A549 (cell line): ENCODE measurements at regions not wholly inside any gene's neighbourhood (a gene's known extent, or its start where the extent isn't known, plus 50 kb on each side); places are given as distances from the start of the nearest gene placed in this dataset.
A peak's percentile ranks its signal among the peaks of the same experiment; 100 is the strongest.

Experiments
- ATOH8 ChIP-seq: fragments of 250-450 bp; sonication (Bioruptor Pico); IDR thresholded peaks from 2 replicates; pipeline ENCODE4 v1.5.0; 2020; ENCODE audit warnings: low read depth, mild to moderate bottlenecking, moderate library complexity
- CBX2 ChIP-seq: fragments of 200-600 bp; sonication (generic); IDR thresholded peaks from 2 replicates; pipeline ENCODE4 v1.6.1; 2016; ENCODE audit warnings: low read depth, mild to moderate bottlenecking, borderline replicate concordance
- CEBPB ChIP-seq, 2 experiments: fragments of >200 bp in 1 of 2; sonication (Bioruptor Twin) in 1 of 2; formaldehyde crosslinking in 1 of 2; IDR thresholded peaks; 2 replicates each; pipeline ENCODE4 v1.6.1; 2012 to 2016
- CTCF ChIP-seq: fragments of >200 bp; sonication (Bioruptor Twin); formaldehyde crosslinking; IDR thresholded peaks from 3 replicates; pipeline ENCODE4 v1.5.1; 2016
- FOSL2 ChIP-seq, 2 experiments: fragments of 450-650 bp in 1 of 2; fragments of >200 bp in 1 of 2; sonication (Bioruptor Twin) in 1 of 2; formaldehyde crosslinking; IDR thresholded peaks; 2 replicates each; pipeline versions ENCODE4 v1.5.0 to v1.6.1; 2016 to 2020; ENCODE audit warnings: mild to moderate bottlenecking in 1 of 2, moderate library complexity in 1 of 2
- MYC ChIP-seq: IDR thresholded peaks from 2 replicates; pipeline ENCODE4 v1.6.1; 2012; ENCODE audit warnings: mild to moderate bottlenecking, inconsistent platforms, low read length, improper control_type of control experiment, borderline replicate concordance
- RFX5 ChIP-seq: fragments of 450-650 bp; IDR thresholded peaks from 2 replicates; pipeline ENCODE4 v1.7.1; 2014; ENCODE audit warnings: antibody characterized with exemption, mild to moderate bottlenecking, moderate library complexity
- TP53 ChIP-seq: fragments of 250-450 bp; sonication (Bioruptor Pico); IDR thresholded peaks from 2 replicates; pipeline ENCODE4 v1.5.0; 2021; ENCODE audit warnings: mild to moderate bottlenecking, moderate library complexity
- ZC3H11A ChIP-seq: fragments of 450-650 bp; IDR thresholded peaks from 2 replicates; pipeline ENCODE4 v1.6.1; 2014; ENCODE audit warnings: antibody characterized with exemption, mild to moderate bottlenecking
- TF ChIP-seq, protein P1 (sequence below): fragments of 250-450 bp; sonication (Bioruptor Pico); IDR thresholded peaks from 2 replicates; pipeline ENCODE4 v1.5.0; 2021; ENCODE audit warnings: mild to moderate bottlenecking, moderate library complexity, borderline replicate concordance

DNA sequence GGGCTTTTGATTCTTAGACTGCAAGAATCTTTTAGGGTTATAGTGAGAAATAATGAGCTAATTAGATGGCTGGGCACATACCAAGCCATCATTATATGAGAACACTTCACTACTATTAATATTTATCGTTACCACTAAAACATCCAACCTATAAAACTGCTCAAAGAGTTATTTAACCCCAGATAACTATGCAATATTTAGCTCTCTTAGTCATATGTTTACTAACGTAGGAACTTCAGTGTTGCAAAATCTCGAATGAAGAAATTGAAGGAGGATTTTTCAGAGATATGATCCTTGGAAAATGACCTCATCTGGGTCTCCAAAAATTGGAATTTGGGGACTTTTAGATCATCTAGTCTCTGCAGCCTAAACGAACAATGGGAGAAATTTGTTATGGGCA, 265.0 kb upstream of the RPS6KA3 start:
- TF ChIP-seq CTCF: no peak
- no peak for TF ChIP-seq ATOH8
- TF ChIP-seq CBX2: no peak
- TF ChIP-seq RFX5: no peak
- no peak for TF ChIP-seq ZC3H11A
- TF ChIP-seq, protein P1, sequence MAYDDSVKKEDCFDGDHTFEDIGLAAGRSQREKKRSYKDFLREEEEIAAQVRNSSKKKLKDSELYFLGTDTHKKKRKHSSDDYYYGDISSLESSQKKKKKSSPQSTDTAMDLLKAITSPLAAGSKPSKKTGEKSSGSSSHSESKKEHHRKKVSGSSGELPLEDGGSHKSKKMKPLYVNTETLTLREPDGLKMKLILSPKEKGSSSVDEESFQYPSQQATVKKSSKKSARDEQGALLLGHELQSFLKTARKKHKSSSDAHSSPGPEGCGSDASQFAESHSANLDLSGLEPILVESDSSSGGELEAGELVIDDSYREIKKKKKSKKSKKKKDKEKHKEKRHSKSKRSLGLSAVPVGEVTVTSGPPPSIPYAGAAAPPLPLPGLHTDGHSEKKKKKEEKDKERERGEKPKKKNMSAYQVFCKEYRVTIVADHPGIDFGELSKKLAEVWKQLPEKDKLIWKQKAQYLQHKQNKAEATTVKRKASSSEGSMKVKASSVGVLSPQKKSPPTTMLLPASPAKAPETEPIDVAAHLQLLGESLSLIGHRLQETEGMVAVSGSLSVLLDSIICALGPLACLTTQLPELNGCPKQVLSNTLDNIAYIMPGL: no peak
- peak; percentile 72 for TF ChIP-seq FOSL2 (IDR thresholded peaks at IDR 0.05)
- peak; percentile 75 for TF ChIP-seq FOSL2 (CRISPR knock-in tag; IDR thresholded peaks at IDR 0.05)
- no peak for TF ChIP-seq MYC
- TF ChIP-seq CEBPB (IDR thresholded peaks at IDR 0.05): peak; percentile 92 to 93
- TF ChIP-seq TP53 (CRISPR knock-in tag): no peak
